HEK293 (cell line): ENCODE measurements at regions not wholly inside any gene's neighbourhood (a gene's known extent, or its start where the extent isn't known, plus 50 kb on each side); places are given as distances from the start of the nearest gene placed in this dataset.

Experiments used
- CTCF ChIA-PET: fragments of 350-600 bp; formaldehyde crosslinking; extraction: SDS; loops from one replicate; lab custom pipeline; 2021; ENCODE audit warnings: antibody characterized with exemption; lab: Yijun Ruan, JAX
- POLR2A ChIA-PET: fragments of 300-600 bp; formaldehyde crosslinking; extraction: SDS; loops from one replicate; lab custom pipeline; 2020; ENCODE audit warnings: antibody characterized with exemption, inconsistent platforms; lab: Yijun Ruan, JAX
- H3K27ac ChIP-seq: fragments of 200-500 bp; sonication (Bioruptor generic); 2 replicates; pipeline ENCODE4 v1.5.1; 2014; ENCODE audit warnings: low read depth, low read length, control low read depth, inconsistent platforms; ENCODE audit errors: extremely low read depth
- H3K36me3 ChIP-seq, 2 experiments: fragments of 200-500 bp in 1 of 2; sonication (Bioruptor generic) in 1 of 2; 1 replicate in 1 of 2; 2 replicates in 1 of 2; pipeline ENCODE4 v1.5.1; 2014 to 2017; ENCODE audit warnings: inconsistent platforms in 2 of 2, low read length in 2 of 2; ENCODE audit not compliant: control insufficient read depth in 2 of 2, insufficient read depth in 1 of 2
- H3K4me1 ChIP-seq: fragments of 200-500 bp; sonication (Bioruptor generic); 2 replicates; pipeline ENCODE4 v1.5.1; 2014; ENCODE audit warnings: mild to moderate bottlenecking, low read length, inconsistent platforms; ENCODE audit not compliant: control insufficient read depth, insufficient read depth
- H3K4me3 ChIP-seq: 2 replicates; pipeline ENCODE4 v1.5.1; 2011; ENCODE audit warnings: low read depth, mild to moderate bottlenecking, control low read depth, low read length, moderate library complexity
- H3K9me3 ChIP-seq: fragments of 200-500 bp; sonication (Bioruptor generic); 2 replicates; pipeline ENCODE4 v1.5.1; 2014; ENCODE audit warnings: low read depth, low read length, inconsistent platforms; ENCODE audit not compliant: control insufficient read depth, insufficient read depth
- BCL11B ChIP-seq: fragments of 450-650 bp; formaldehyde crosslinking; IDR thresholded peaks from 2 replicates; pipeline ENCODE4 v1.5.1; 2016; ENCODE audit warnings: low read depth, missing biosample characterization, missing genetic modification characterization
- EGR2 ChIP-seq: fragments of 450-650 bp; formaldehyde crosslinking; IDR thresholded peaks from 2 replicates; pipeline ENCODE4 v1.5.1; 2016; ENCODE audit warnings: low read depth, missing biosample characterization, missing genetic modification characterization
- KLF16 ChIP-seq: fragments of 450-650 bp; formaldehyde crosslinking; IDR thresholded peaks from 2 replicates; pipeline ENCODE4 v1.5.1; 2017; ENCODE audit warnings: missing biosample characterization, missing genetic modification characterization
- MZF1 ChIP-seq: fragments of 450-650 bp; formaldehyde crosslinking; IDR thresholded peaks from 2 replicates; pipeline ENCODE4 v1.5.1; 2017; ENCODE audit warnings: missing biosample characterization, missing genetic modification characterization, borderline replicate concordance
- OSR2 ChIP-seq: fragments of 450-650 bp; formaldehyde crosslinking; IDR thresholded peaks from 2 replicates; pipeline ENCODE4 v1.5.1; 2016; ENCODE audit warnings: missing biosample characterization, missing genetic modification characterization
- RBAK ChIP-seq: fragments of 450-650 bp; formaldehyde crosslinking; IDR thresholded peaks from 2 replicates; pipeline ENCODE4 v1.5.1; 2016; ENCODE audit warnings: missing biosample characterization, missing genetic modification characterization
- ZBTB11 ChIP-seq: fragments of 450-650 bp; formaldehyde crosslinking; conservative IDR thresholded peaks from 2 replicates; pipeline ENCODE4 v1.5.1; 2016; ENCODE audit warnings: low read depth, missing biosample characterization, missing genetic modification characterization
- ZBTB20 ChIP-seq: fragments of 450-650 bp; formaldehyde crosslinking; IDR thresholded peaks from 2 replicates; pipeline ENCODE4 v1.5.1; 2016; ENCODE audit warnings: missing biosample characterization, missing genetic modification characterization
- ZNF157 ChIP-seq: fragments of 450-650 bp; formaldehyde crosslinking; IDR thresholded peaks from 2 replicates; pipeline ENCODE4 v1.5.1; 2016; ENCODE audit warnings: missing biosample characterization, missing genetic modification characterization
- ZNF184 ChIP-seq: fragments of 450-650 bp; IDR thresholded peaks from 2 replicates; pipeline ENCODE4 v1.5.1; 2018; ENCODE audit warnings: missing biosample characterization, mild to moderate bottlenecking, missing genetic modification characterization
- ZNF223 ChIP-seq: fragments of 450-650 bp; formaldehyde crosslinking; IDR thresholded peaks from 2 replicates; pipeline ENCODE4 v1.5.1; 2016; ENCODE audit warnings: missing biosample characterization, missing genetic modification characterization
- ZNF266 ChIP-seq: fragments of 450-650 bp; formaldehyde crosslinking; IDR thresholded peaks from 2 replicates; pipeline ENCODE4 v1.5.1; 2016; ENCODE audit warnings: missing biosample characterization, missing genetic modification characterization, low read depth
- ZNF416 ChIP-seq: fragments of 450-650 bp; formaldehyde crosslinking; IDR thresholded peaks from 2 replicates; pipeline ENCODE4 v1.5.1; 2016; ENCODE audit warnings: missing biosample characterization, missing genetic modification characterization
- ZNF423 ChIP-seq: fragments of 450-650 bp; formaldehyde crosslinking; IDR thresholded peaks from 2 replicates; pipeline ENCODE4 v1.5.1; 2016; ENCODE audit warnings: missing biosample characterization, missing genetic modification characterization
- ZNF449 ChIP-seq: fragments of 450-650 bp; formaldehyde crosslinking; IDR thresholded peaks from 2 replicates; pipeline ENCODE4 v1.5.1; 2017; ENCODE audit warnings: missing biosample characterization, mild to moderate bottlenecking, missing genetic modification characterization, moderate library complexity
- ZNF639 ChIP-seq: fragments of 450-650 bp; formaldehyde crosslinking; IDR thresholded peaks from 2 replicates; pipeline ENCODE4 v1.5.1; 2016; ENCODE audit warnings: missing biosample characterization, missing genetic modification characterization
- ZNF654 ChIP-seq: fragments of 450-650 bp; formaldehyde crosslinking; IDR thresholded peaks from 2 replicates; pipeline ENCODE4 v1.5.1; 2016; ENCODE audit warnings: low read depth, missing biosample characterization, missing genetic modification characterization
- ZNF664 ChIP-seq: fragments of 450-650 bp; formaldehyde crosslinking; IDR thresholded peaks from 2 replicates; pipeline ENCODE4 v1.5.1; 2016; ENCODE audit warnings: missing biosample characterization, missing genetic modification characterization
- ZNF701 ChIP-seq: fragments of 450-650 bp; formaldehyde crosslinking; IDR thresholded peaks from 2 replicates; pipeline ENCODE4 v1.5.1; 2016; ENCODE audit warnings: missing biosample characterization, missing genetic modification characterization
- ZXDB ChIP-seq: fragments of 450-650 bp; formaldehyde crosslinking; IDR thresholded peaks from 2 replicates; pipeline ENCODE4 v1.5.1; 2016; ENCODE audit warnings: missing biosample characterization, missing genetic modification characterization
- TF ChIP-seq, protein P1 (sequence below): fragments of 450-650 bp; formaldehyde crosslinking; IDR thresholded peaks from 2 replicates; pipeline ENCODE4 v1.5.1; 2016; ENCODE audit warnings: missing biosample characterization, missing genetic modification characterization, borderline replicate concordance

- CTCF ChIA-PET, result no interaction called here
- Histone ChIP-seq H3K9me3 (no peaks in the 10 kb centered on the region), H3K4me1 (no peaks in the 10 kb centered on the region), H3K4me3 (no peak overlapping the region), H3K36me3 (no peaks in the 10 kb centered on the region), H3K27ac (no peak overlapping the region)
- TF ChIP-seq ZNF223 (tag by site-specific recombination) (no peak), KLF16 (tag by site-specific recombination) (no peak), MZF1 (tag by site-specific recombination) (no peak), BCL11B (no peak), ZNF157 (no peak), ZBTB11 (tag by site-specific recombination) (no peak), ZNF639 (tag by site-specific recombination) (no peak), ZNF701 (no peak), ZNF184 (tag by site-specific recombination) (no peak)
- POLR2A ChIA-PET, result no interaction called here
Observed at GRCh38 chr3:102617381-102617780, 182.6 kb downstream of the ZPLD1 start.

GRCh38 chr3:102619361-102619760 is 184.5 kb downstream of the ZPLD1 start:
- Histone ChIP-seq H3K27ac (no peak overlapping the region), H3K9me3 (no peaks in the 10 kb centered on the region), H3K4me1 (no peaks in the 10 kb centered on the region), H3K4me3 (no peak overlapping the region), H3K36me3 (no peaks in the 10 kb centered on the region)
- CTCF ChIA-PET, result no interaction called here
- POLR2A ChIA-PET, result no interaction called here
- TF ChIP-seq ZNF416 (no peak), ZNF654 (tag by site-specific recombination) (no peak), RBAK (no peak), ZNF664 (tag by site-specific recombination) (no peak), ZBTB20 (tag by site-specific recombination) (no peak), ZNF449 (no peak), EGR2 (tag by site-specific recombination) (no peak)
- TF ChIP-seq, all 188 proteins: peak for 0

DNA sequence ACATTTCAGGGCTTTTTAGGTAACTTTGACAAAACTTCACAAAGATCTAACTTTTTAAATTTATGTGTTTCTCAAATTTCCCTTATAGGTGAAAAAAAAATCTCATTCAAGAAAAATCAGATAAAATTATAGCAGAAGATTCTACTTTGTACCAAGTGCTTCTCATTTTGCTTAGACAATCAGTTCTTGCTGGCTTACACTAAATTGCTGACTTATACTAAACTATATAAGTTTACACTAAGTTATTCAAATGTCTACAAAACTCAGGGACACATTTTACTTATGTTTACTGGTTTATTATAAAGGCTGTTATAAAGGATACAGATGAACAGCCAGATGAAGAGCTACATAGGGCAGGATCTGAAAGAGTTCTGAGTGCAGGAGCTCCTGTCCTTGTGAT is 195.1 kb downstream of the ZPLD1 start:
- ChIA-PET POLR2A (no interaction called here), CTCF (no interaction called here)
- H3K27ac ChIP-seq, result no peak overlapping the region
- TF ChIP-seq ZXDB (tag by site-specific recombination) (no peak), OSR2 (no peak), ZNF266 (tag by site-specific recombination) (no peak), ZNF423 (no peak), ZBTB11 (tag by site-specific recombination) (no peak)
- TF ChIP-seq, protein P1, sequence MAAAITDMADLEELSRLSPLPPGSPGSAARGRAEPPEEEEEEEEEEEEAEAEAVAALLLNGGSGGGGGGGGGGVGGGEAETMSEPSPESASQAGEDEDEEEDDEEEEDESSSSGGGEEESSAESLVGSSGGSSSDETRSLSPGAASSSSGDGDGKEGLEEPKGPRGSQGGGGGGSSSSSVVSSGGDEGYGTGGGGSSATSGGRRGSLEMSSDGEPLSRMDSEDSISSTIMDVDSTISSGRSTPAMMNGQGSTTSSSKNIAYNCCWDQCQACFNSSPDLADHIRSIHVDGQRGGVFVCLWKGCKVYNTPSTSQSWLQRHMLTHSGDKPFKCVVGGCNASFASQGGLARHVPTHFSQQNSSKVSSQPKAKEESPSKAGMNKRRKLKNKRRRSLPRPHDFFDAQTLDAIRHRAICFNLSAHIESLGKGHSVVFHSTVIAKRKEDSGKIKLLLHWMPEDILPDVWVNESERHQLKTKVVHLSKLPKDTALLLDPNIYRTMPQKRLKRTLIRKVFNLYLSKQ (tag by site-specific recombination), result no peak

More for the DNA sequence above, 195.1 kb downstream of the ZPLD1 start:
- H3K4me1 ChIP-seq, result no peaks in the 10 kb centered on the region
- no peaks in the 10 kb centered on the region for H3K9me3 ChIP-seq
- H3K4me3 ChIP-seq, result no peak overlapping the region
- no peaks in the 10 kb centered on the region for H3K36me3 ChIP-seq
